ENCODE measurements at regions not wholly inside any gene's neighbourhood (a gene's known extent, or its start where the extent isn't known, plus 50 kb on each side); places are given as distances from the start of the nearest gene placed in this dataset.

GRCh38 chr2:195411219-195411687 lies 245.8 kb upstream of the SLC39A10 start:
- TF ChIP-seq, protein P1, sequence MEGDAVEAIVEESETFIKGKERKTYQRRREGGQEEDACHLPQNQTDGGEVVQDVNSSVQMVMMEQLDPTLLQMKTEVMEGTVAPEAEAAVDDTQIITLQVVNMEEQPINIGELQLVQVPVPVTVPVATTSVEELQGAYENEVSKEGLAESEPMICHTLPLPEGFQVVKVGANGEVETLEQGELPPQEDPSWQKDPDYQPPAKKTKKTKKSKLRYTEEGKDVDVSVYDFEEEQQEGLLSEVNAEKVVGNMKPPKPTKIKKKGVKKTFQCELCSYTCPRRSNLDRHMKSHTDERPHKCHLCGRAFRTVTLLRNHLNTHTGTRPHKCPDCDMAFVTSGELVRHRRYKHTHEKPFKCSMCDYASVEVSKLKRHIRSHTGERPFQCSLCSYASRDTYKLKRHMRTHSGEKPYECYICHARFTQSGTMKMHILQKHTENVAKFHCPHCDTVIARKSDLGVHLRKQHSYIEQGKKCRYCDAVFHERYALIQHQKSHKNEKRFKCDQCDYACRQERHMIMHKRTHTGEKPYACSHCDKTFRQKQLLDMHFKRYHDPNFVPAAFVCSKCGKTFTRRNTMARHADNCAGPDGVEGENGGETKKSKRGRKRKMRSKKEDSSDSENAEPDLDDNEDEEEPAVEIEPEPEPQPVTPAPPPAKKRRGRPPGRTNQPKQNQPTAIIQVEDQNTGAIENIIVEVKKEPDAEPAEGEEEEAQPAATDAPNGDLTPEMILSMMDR (IDR thresholded peaks at IDR 0.05; ENCODE audit: insufficient read depth, low read depth, low read length), result no peak
- TF ChIP-seq EZH2 (IDR thresholded peaks at IDR 0.05; ENCODE audit: insufficient read depth, low read length), result no peak
